ENCODE measurements at regions not wholly inside any gene's neighbourhood (a gene's known extent, or its start where the extent isn't known, plus 50 kb on each side); places are given as distances from the start of the nearest gene placed in this dataset.

DNA sequence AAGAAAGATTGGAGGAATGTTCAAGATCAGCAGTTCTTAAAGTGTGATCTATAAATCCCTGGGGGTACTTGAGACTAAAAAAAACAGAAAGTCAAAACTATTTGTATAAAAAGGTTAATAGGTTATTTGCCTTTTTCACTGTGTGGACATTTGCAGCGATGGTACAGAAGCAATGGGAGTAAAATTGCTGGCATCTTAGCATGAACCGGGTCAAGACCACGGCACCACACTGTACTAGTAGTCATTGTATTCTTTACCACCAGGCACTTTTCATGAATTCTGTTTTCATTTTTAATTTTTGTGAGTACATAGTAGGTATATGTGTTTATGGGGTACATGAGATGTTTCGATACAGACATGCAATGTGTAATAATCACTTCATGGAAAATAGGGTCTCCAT is 126.2 kb downstream of the IPO8 start:
- no peak for TF ChIP-seq TAF1 (IDR thresholded peaks at IDR 0.05; ENCODE audit: low read depth, low read length)
- no peak for TF ChIP-seq POLR2A (IDR thresholded peaks at IDR 0.05; ENCODE audit: low read depth, low read length)
- no peak for TF ChIP-seq POLR2AphosphoS5 (IDR thresholded peaks at IDR 0.05; ENCODE audit: low read depth, low read length)
- TF ChIP-seq SPI1 (IDR thresholded peaks at IDR 0.05; ENCODE audit: low read depth, low read length): no peak
- TF ChIP-seq PAX5 (IDR thresholded peaks at IDR 0.05; ENCODE audit: insufficient read depth, low read length, severe bottlenecking): no peak
- TF ChIP-seq POU2F2 (IDR thresholded peaks at IDR 0.05; ENCODE audit: low read depth, low read length): no peak

All from GM12891 (cell line).